ENCODE measurements at regions not wholly inside any gene's neighbourhood (a gene's known extent, or its start where the extent isn't known, plus 50 kb on each side); places are given as distances from the start of the nearest gene placed in this dataset.

GRCh38 chr11:110891411-110891810, 179.2 kb upstream of the ARHGAP20 start:
- Histone ChIP-seq H3K36me3 (no peaks in the 10 kb centered on the region), H3K9me3 (no peaks in the 10 kb centered on the region), H3K27ac (no peak overlapping the region), H3K27me3 (peaks cover 17% of the 10 kb centered on the region), H3K4me3 (ENCODE audit: low read depth in 1 of 2, low read length in 1 of 2) (no peak overlapping the region), H3K4me1 (ENCODE audit: control insufficient read depth in 1 of 2, insufficient read depth in 1 of 2, low read depth in 1 of 2, low read length in 1 of 2) (no peaks in the 10 kb centered on the region)
- no peak for TF ChIP-seq CTCF (IDR thresholded peaks at IDR 0.05)

GRCh38 chr11:110890995-110891394, 178.8 kb upstream of the ARHGAP20 start:
- Histone ChIP-seq H3K36me3 (no peaks in the 10 kb centered on the region), H3K27ac (no peak overlapping the region), H3K27me3 (peaks cover 17% of the 10 kb centered on the region), H3K4me3 (ENCODE audit: low read depth in 1 of 2, low read length in 1 of 2) (no peak overlapping the region), H3K9me3 (no peaks in the 10 kb centered on the region), H3K4me1 (ENCODE audit: control insufficient read depth in 1 of 2, insufficient read depth in 1 of 2, low read depth in 1 of 2, low read length in 1 of 2) (no peaks in the 10 kb centered on the region)
- TF ChIP-seq CTCF (IDR thresholded peaks at IDR 0.05), result no peak

DNA sequence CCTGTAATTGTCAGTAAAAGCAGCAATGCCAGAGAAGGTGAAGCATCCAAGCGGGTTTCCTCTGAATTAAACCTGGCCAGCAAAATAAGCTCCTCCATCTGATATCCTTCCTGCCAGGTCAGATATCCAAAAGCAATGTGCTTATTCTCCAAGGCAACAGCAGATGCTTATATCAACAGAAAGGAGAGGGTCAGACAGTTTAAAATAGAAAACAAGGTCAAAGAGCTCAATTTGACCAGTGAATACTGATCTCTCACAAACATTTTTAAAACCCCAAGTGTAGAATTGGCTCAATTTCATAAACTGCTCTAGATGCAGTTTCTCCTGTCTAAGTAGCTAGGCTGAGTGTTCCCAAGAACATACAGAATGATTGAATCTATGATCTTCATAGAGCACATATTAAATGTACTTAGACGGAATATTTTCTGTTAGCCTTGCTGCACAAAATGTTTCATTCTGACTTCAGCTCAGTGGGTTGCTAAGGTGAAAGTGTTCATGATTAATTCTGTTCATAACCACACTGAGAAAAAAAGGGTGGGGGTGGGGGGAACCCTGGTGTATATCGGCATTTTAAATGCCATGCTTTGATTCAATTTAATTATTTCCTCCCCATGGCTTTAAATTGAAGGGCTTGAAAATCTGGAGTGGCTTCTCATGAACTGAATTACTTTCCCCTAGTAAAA, 174.2 kb upstream of the ARHGAP20 start:
- no peaks in the 10 kb centered on the region for H3K27me3 ChIP-seq
- no peaks in the 10 kb centered on the region for H3K4me1 ChIP-seq (ENCODE audit: control insufficient read depth in 1 of 2, insufficient read depth in 1 of 2, low read depth in 1 of 2, low read length in 1 of 2)
- H3K36me3 ChIP-seq, result no peaks in the 10 kb centered on the region
- no peak overlapping the region for H3K4me3 ChIP-seq (ENCODE audit: low read depth in 1 of 2, low read length in 1 of 2)
- H3K27ac ChIP-seq, result no peak overlapping the region
- TF ChIP-seq CTCF (IDR thresholded peaks at IDR 0.05), result no peak
- no peaks in the 10 kb centered on the region for H3K9me3 ChIP-seq

GRCh38 chr11:110883256-110883655, 171.0 kb upstream of the ARHGAP20 start:
- Histone ChIP-seq H3K36me3 (no peaks in the 10 kb centered on the region), H3K27me3 (no peaks in the 10 kb centered on the region), H3K4me3 (ENCODE audit: low read depth in 1 of 2, low read length in 1 of 2) (no peak overlapping the region), H3K9me3 (no peaks in the 10 kb centered on the region), H3K4me1 (ENCODE audit: control insufficient read depth in 1 of 2, insufficient read depth in 1 of 2, low read depth in 1 of 2, low read length in 1 of 2) (no peaks in the 10 kb centered on the region), H3K27ac (no peak overlapping the region)
- TF ChIP-seq CTCF (IDR thresholded peaks at IDR 0.05), result no peak

GRCh38 chr11:110878513-110878912, 166.3 kb upstream of the ARHGAP20 start:
- Histone ChIP-seq H3K4me3 (ENCODE audit: low read depth in 1 of 2, low read length in 1 of 2) (no peak overlapping the region), H3K27ac (no peak overlapping the region), H3K27me3 (no peaks in the 10 kb centered on the region), H3K36me3 (no peaks in the 10 kb centered on the region), H3K4me1 (ENCODE audit: control insufficient read depth in 1 of 2, insufficient read depth in 1 of 2, low read depth in 1 of 2, low read length in 1 of 2) (no peaks in the 10 kb centered on the region), H3K9me3 (no peaks in the 10 kb centered on the region)
- no peak for TF ChIP-seq CTCF (IDR thresholded peaks at IDR 0.05)
